GM18867 (cell line): ENCODE measurements at regions not wholly inside any gene's neighbourhood (a gene's known extent, or its start where the extent isn't known, plus 50 kb on each side); places are given as distances from the start of the nearest gene placed in this dataset.
A peak's percentile ranks its signal among the peaks of the same experiment; 100 is the strongest.
"Not testable (repeated sequence)": the region's sequence is repeated elsewhere in the genome, so short reads cannot be mapped to it uniquely, and the experiment has no call there.

Source experiments
- ATAC-seq: cut with Tn5 transposase; IDR thresholded peaks from one replicate; pipeline ENCODE4 v1.9.1; 2021; ENCODE audit warnings: mild to moderate bottlenecking, moderate library complexity; ENCODE audit not compliant: unreplicated experiment

GRCh38 chr12:131229079-131229425 lies 275.3 kb downstream of the ADGRD1 start:
- not testable (repeated sequence) for ATAC-seq

GRCh38 chr12:131229426-131230339 lies 276.0 kb downstream of the ADGRD1 start:
- ATAC-seq: no peak

GRCh38 chr12:131230340-131231031 lies 276.8 kb downstream of the ADGRD1 start:
- no peak for ATAC-seq

GRCh38 chr12:131231032-131231980 lies 277.6 kb downstream of the ADGRD1 start:
- ATAC-seq: no peak

- ATAC-seq: no peak
These were observed 278.3 kb downstream of the ADGRD1 start for GRCh38 chr12:131232036-131232435.

GRCh38 chr12:131232872-131233271 lies 279.2 kb downstream of the ADGRD1 start:
- not testable (repeated sequence) for ATAC-seq

- ATAC-seq: not testable (repeated sequence)
These were observed 280.4 kb downstream of the ADGRD1 start for GRCh38 chr12:131233850-131234789.

GRCh38 chr12:131234841-131235271 lies 281.1 kb downstream of the ADGRD1 start:
- ATAC-seq: not testable (repeated sequence)

- no peak for ATAC-seq
These were observed 282.2 kb downstream of the ADGRD1 start for GRCh38 chr12:131235871-131236271.

GRCh38 chr12:131239384-131240094 lies 285.8 kb downstream of the ADGRD1 start:
- peak; percentile 52 for ATAC-seq

- ATAC-seq: no peak
These were observed 287.8 kb downstream of the ADGRD1 start for GRCh38 chr12:131241517-131241916.

GRCh38 chr12:131242741-131243496 lies 289.2 kb downstream of the ADGRD1 start:
- ATAC-seq: no peak

GRCh38 chr12:131244157-131244688 lies 290.5 kb downstream of the ADGRD1 start:
- not testable (repeated sequence) for ATAC-seq

- ATAC-seq: not testable (repeated sequence)
These were observed 291.5 kb downstream of the ADGRD1 start for GRCh38 chr12:131245161-131245560.

- ATAC-seq: no peak
These were observed 292.1 kb downstream of the ADGRD1 start for GRCh38 chr12:131245564-131246355.

- ATAC-seq: not testable (repeated sequence)
These were observed 293.5 kb downstream of the ADGRD1 start for GRCh38 chr12:131247026-131247725.

- not testable (repeated sequence) for ATAC-seq
These were observed 294.2 kb downstream of the ADGRD1 start for GRCh38 chr12:131247875-131248274.
